ENCODE measurements at regions not wholly inside any gene's neighbourhood (a gene's known extent, or its start where the extent isn't known, plus 50 kb on each side); places are given as distances from the start of the nearest gene placed in this dataset.

DNA sequence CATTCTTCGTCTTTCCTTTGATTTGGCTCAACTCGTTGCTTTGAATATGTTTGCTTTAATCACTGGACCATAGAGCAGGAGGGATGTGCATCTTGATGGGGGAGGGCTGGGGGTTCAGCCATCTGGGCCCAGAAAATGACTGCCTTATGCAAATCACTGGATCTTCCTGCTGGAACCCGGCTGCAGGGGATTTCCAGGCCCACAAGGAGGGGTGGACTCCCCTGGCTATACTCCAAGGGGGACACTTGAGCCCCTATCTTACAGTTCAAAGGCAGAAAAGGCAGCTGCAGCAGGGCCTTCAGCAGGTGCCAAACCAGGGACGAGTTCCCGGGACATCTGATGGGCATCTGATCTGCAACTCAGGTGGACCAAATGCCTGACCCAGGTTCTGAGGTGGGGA lies 122.5 kb downstream of the DICER1 start:
- H3K9me3 ChIP-seq (replicated peaks), result peaks cover 41% of the 10 kb centered on the region
- intact Hi-C loops (cut with micrococcal nuclease), result no loop called here
- TF ChIP-seq, protein P1, sequence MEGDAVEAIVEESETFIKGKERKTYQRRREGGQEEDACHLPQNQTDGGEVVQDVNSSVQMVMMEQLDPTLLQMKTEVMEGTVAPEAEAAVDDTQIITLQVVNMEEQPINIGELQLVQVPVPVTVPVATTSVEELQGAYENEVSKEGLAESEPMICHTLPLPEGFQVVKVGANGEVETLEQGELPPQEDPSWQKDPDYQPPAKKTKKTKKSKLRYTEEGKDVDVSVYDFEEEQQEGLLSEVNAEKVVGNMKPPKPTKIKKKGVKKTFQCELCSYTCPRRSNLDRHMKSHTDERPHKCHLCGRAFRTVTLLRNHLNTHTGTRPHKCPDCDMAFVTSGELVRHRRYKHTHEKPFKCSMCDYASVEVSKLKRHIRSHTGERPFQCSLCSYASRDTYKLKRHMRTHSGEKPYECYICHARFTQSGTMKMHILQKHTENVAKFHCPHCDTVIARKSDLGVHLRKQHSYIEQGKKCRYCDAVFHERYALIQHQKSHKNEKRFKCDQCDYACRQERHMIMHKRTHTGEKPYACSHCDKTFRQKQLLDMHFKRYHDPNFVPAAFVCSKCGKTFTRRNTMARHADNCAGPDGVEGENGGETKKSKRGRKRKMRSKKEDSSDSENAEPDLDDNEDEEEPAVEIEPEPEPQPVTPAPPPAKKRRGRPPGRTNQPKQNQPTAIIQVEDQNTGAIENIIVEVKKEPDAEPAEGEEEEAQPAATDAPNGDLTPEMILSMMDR (IDR thresholded peaks at IDR 0.05; ENCODE audit: borderline replicate concordance), result no peak
- no peak for DNase-seq
- H3K36me3 ChIP-seq, result no peaks in the 10 kb centered on the region
- H3K4me3 ChIP-seq, result no peak overlapping the region
- H3K4me1 ChIP-seq, result no peaks in the 10 kb centered on the region
- peaks cover 41% of the 10 kb centered on the region for H3K27me3 ChIP-seq (ENCODE audit: low read depth)
- no peak overlapping the region for H3K27ac ChIP-seq (replicated peaks)

DNA sequence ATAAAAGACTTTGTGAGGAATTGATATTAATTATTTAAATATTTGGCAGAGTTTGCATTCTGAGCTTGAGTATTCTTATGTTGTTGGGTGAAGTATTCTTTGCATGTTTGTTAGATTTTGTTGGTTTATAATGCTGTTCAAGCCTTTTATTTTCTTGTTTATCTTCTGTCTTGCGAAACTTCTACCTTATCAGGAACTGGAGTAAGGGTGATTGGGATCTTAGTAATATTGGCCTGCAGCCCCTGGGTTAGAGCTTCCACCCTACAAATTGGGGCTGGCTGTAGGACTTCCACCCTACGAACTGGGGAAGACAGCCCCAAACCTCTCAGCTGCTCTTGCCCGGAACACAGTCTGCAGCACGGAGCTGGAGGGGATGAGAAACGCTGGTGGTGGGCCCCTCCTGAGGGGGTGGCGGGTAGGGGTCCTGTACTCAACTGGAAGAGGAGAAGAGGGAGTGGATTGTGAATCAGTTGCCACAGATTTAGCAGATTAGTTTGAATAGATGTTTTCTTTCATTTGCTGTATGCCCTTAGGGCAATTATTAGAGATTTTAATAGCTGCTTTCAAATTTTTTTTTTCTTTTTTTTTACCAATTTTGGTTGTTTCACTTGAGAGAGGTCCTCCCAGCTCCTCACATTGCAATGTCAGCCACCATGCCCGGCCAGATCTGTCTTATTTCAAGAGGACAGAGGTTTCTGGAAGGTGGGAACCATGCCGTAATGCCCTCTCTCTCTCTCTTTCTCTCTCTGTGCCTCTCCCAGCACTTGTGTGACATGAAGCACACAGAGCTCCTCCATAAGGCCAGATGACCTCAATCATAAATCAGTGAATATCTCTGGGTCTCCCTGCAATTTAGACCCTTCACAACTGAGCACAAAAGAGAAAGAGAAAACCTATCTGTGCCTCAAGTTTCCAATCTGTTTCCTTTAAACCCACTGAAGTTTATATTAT lies 123.4 kb downstream of the DICER1 start:
- Histone ChIP-seq H3K27ac (replicated peaks) (no peak overlapping the region), H3K4me3 (no peak overlapping the region), H3K27me3 (ENCODE audit: low read depth) (peaks cover 37% of the 10 kb centered on the region), H3K36me3 (no peaks in the 10 kb centered on the region), H3K4me1 (no peaks in the 10 kb centered on the region), H3K9me3 (replicated peaks) (peaks cover 48% of the 10 kb centered on the region)
- intact Hi-C loops (cut with micrococcal nuclease), result no loop called here
- no peak for DNase-seq
- TF ChIP-seq, protein P1 (IDR thresholded peaks at IDR 0.05; ENCODE audit: borderline replicate concordance), result no peak

- peaks cover 48% of the 10 kb centered on the region for H3K9me3 ChIP-seq (replicated peaks)
- TF ChIP-seq, protein P1 (IDR thresholded peaks at IDR 0.05; ENCODE audit: borderline replicate concordance), result no peak
- H3K27me3 ChIP-seq (ENCODE audit: low read depth), result peaks cover 28% of the 10 kb centered on the region
- H3K27ac ChIP-seq (replicated peaks), result no peak overlapping the region
- intact Hi-C loops (cut with micrococcal nuclease), result no loop called here
- H3K4me3 ChIP-seq, result no peak overlapping the region
- H3K36me3 ChIP-seq, result no peaks in the 10 kb centered on the region
- H3K4me1 ChIP-seq, result no peaks in the 10 kb centered on the region
- DNase-seq, result no peak
Measured at GRCh38 chr14:95033031-95033430, 124.3 kb downstream of the DICER1 start.

DNA sequence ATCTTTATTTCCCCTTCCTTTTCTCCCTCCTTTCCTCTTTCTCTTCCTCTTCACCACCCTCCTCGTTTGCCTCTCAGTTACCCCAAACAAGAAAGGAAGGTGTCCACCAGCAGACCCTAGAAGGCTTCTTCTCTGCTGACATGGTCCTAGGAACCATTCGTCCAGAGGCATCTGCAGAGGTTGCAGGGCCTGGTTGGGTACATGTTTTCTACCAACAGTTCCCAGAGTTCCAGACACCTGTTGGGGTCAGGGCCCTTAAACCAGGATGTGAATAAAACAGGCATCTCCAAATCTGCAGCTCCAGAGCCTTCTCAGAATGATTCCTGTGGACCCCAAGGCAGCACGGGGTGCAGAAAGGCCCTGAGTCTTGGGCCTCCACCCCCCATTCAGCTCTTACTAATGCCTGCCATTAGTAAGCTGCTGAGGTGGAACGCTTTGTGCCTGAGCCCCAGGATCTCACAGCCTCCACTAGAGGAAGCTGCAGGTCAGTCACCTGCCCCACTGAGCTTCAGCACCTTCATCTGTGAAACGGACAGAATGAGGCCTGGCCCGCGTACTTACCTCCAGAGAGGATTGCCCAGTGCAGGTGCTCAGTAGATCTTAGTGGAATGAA lies 130.4 kb downstream of the DICER1 start:
- TF ChIP-seq, protein P1 (IDR thresholded peaks at IDR 0.05; ENCODE audit: borderline replicate concordance), result no peak
- Histone ChIP-seq H3K36me3 (no peaks in the 10 kb centered on the region), H3K27ac (replicated peaks) (no peak overlapping the region), H3K4me3 (no peak overlapping the region), H3K27me3 (ENCODE audit: low read depth) (peaks cover 21% of the 10 kb centered on the region), H3K9me3 (replicated peaks) (peaks cover 34% of the 10 kb centered on the region), H3K4me1 (no peaks in the 10 kb centered on the region)
- no peak for DNase-seq
- intact Hi-C loops (cut with micrococcal nuclease), result no loop called here

DNA sequence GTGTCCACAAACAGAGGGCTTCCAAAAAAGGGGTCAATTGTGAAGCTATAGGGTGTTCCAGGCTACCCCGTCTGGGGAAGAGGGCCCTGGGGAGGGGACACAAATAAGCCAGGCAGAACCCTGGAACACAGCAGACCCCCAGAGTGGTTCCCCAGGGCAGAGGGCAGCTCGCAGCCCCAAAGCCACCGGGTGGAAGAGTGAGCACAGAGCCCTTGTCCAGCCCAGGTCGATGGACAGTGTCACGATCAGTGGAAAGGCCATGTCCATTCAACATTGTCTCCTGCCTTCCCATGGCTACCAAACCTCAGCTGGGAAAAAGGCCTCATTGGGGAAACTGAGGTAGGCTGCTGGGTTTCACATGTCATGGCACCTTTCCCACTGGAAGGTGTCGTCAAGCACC lies 131.4 kb downstream of the DICER1 start:
- peaks cover 29% of the 10 kb centered on the region for H3K9me3 ChIP-seq (replicated peaks)
- DNase-seq, result no peak

More for the DNA sequence above, 131.4 kb downstream of the DICER1 start:
- H3K4me1 ChIP-seq, result no peaks in the 10 kb centered on the region
- H3K27me3 ChIP-seq (ENCODE audit: low read depth), result peaks cover 21% of the 10 kb centered on the region
- intact Hi-C loops (cut with micrococcal nuclease), result no loop called here
- TF ChIP-seq, protein P1 (IDR thresholded peaks at IDR 0.05; ENCODE audit: borderline replicate concordance), result no peak
- no peak overlapping the region for H3K4me3 ChIP-seq
- H3K36me3 ChIP-seq, result no peaks in the 10 kb centered on the region
- no peak overlapping the region for H3K27ac ChIP-seq (replicated peaks)

Data from left ventricle myocardium inferior (tissue), 1 donor.